Femur (tissue), 1 donor: ENCODE measurements at regions not wholly inside any gene's neighbourhood (a gene's known extent, or its start where the extent isn't known, plus 50 kb on each side); places are given as distances from the start of the nearest gene placed in this dataset.

ENCODE experiments used
- DNase-seq: peaks from one replicate; pipeline ENCODE4 v3.0.0-alpha.2; 2017

GRCh38 chr16:64203126-64203525, 918.7 kb downstream of the CDH11 start:
- DNase-seq = no peak

- no peak for DNase-seq
Measured at GRCh38 chr16:64202571-64202970, 919.3 kb downstream of the CDH11 start.

GRCh38 chr16:64196444-64196843, 925.4 kb downstream of the CDH11 start:
- DNase-seq = no peak

GRCh38 chr16:64185954-64186353, 935.9 kb downstream of the CDH11 start:
- DNase-seq = no peak

- DNase-seq = no peak
Measured at GRCh38 chr16:64184156-64184555, 937.7 kb downstream of the CDH11 start.

GRCh38 chr16:64182985-64183384, 938.9 kb downstream of the CDH11 start:
- no peak for DNase-seq

GRCh38 chr16:64181271-64181925, 940.5 kb downstream of the CDH11 start:
- DNase-seq = no peak

GRCh38 chr16:64180136-64180900, 941.5 kb downstream of the CDH11 start:
- DNase-seq = no peak

GRCh38 chr16:64174327-64174726, 947.5 kb downstream of the CDH11 start:
- DNase-seq = no peak

- no peak for DNase-seq
Measured at GRCh38 chr16:64172652-64173051, 949.2 kb downstream of the CDH11 start.

- DNase-seq = no peak
Measured at GRCh38 chr16:64172226-64172625, 949.6 kb downstream of the CDH11 start.

GRCh38 chr16:64171632-64172031, 950.2 kb downstream of the CDH11 start:
- DNase-seq = no peak

- DNase-seq = no peak
Measured at GRCh38 chr16:64168371-64168770, 953.5 kb downstream of the CDH11 start.

- no peak for DNase-seq
Measured at GRCh38 chr16:64167936-64168335, 953.9 kb downstream of the CDH11 start.

- no peak for DNase-seq
Measured at GRCh38 chr16:64165368-64165767, 956.5 kb downstream of the CDH11 start.

GRCh38 chr16:64162613-64163375, 959.1 kb downstream of the CDH11 start:
- no peak for DNase-seq

GRCh38 chr16:64159976-64160375, 961.9 kb downstream of the CDH11 start:
- no peak for DNase-seq

GRCh38 chr16:64158941-64159588, 962.8 kb downstream of the CDH11 start:
- DNase-seq = no peak

GRCh38 chr16:64153718-64154117, 968.1 kb downstream of the CDH11 start:
- no peak for DNase-seq

GRCh38 chr16:64151990-64152767, 969.7 kb downstream of the CDH11 start:
- DNase-seq = no peak

GRCh38 chr16:64150193-64150592, 971.7 kb downstream of the CDH11 start:
- no peak for DNase-seq

- no peak for DNase-seq
Measured at GRCh38 chr16:64149756-64150155, 972.1 kb downstream of the CDH11 start.
